CD4-positive, CD25-positive, alpha-beta regulatory T cell (primary cell): ENCODE measurements at regions not wholly inside any gene's neighbourhood (a gene's known extent, or its start where the extent isn't known, plus 50 kb on each side); places are given as distances from the start of the nearest gene placed in this dataset.
A peak's percentile ranks its signal among the peaks of the same experiment; 100 is the strongest.

Source experiments
- ATAC-seq, 2 donors: fragments of 150-1000 bp; cut with Tn5 transposase; one replicate each; pipeline ENCODE4 v1.10.0; 2021; ENCODE audit warnings: low read depth in 2 of 2, moderate number of reproducible peaks in 2 of 2, moderate library complexity in 1 of 2
- DNase-seq, 3 donors: peaks; one replicate each; pipeline versions ENCODE4 v3.0.0 to v3.0.0-alpha.2; 2012 to 2022; ENCODE audit warnings: mixed read lengths in 1 of 3
- H3K27ac ChIP-seq: one replicate; pipeline ENCODE4 v1.7.0; 2013; ENCODE audit warnings: mild to moderate bottlenecking, low read length; ENCODE audit not compliant: insufficient read depth, poor library complexity, severe bottlenecking
- H3K27me3 ChIP-seq: one replicate; pipeline ENCODE4 v1.7.0; 2013; ENCODE audit warnings: low read length; ENCODE audit not compliant: control insufficient read depth, insufficient read depth
- H3K36me3 ChIP-seq: one replicate; pipeline ENCODE4 v1.7.0; 2013; ENCODE audit warnings: mild to moderate bottlenecking, low read length, moderate library complexity; ENCODE audit not compliant: control insufficient read depth, insufficient read depth
- H3K4me1 ChIP-seq: 2 replicates; pipeline ENCODE4 v1.7.0; 2013; ENCODE audit warnings: mild to moderate bottlenecking, low read length; ENCODE audit not compliant: insufficient read depth, control insufficient read depth, poor library complexity, severe bottlenecking
- H3K4me3 ChIP-seq: one replicate; pipeline ENCODE4 v1.7.0; 2013; ENCODE audit warnings: low read depth, mild to moderate bottlenecking, low read length, moderate library complexity
- H3K9me3 ChIP-seq, 2 experiments: 1 replicate in 1 of 2; 2 replicates in 1 of 2; pipeline ENCODE4 v1.7.0; 2013; ENCODE audit warnings: low read length in 2 of 2, mild to moderate bottlenecking in 1 of 2, moderate library complexity in 1 of 2; ENCODE audit not compliant: control insufficient read depth in 2 of 2
- H3K27ac Mint-ChIP-seq, 3 donors: one replicate each; pipeline ENCODE4 v1.8.0; 2020 to 2022; ENCODE audit warnings: mild to moderate bottlenecking in 3 of 3, mixed read lengths in 3 of 3, moderate library complexity in 2 of 3
- H3K27me3 Mint-ChIP-seq: one replicate; pipeline ENCODE4 v1.8.0; 2022; ENCODE audit warnings: mild to moderate bottlenecking, mixed read lengths
- H3K36me3 Mint-ChIP-seq: one replicate; pipeline ENCODE4 v1.8.0; 2020; ENCODE audit warnings: mixed read lengths
- H3K4me1 Mint-ChIP-seq, 4 donors: one replicate each; pipeline ENCODE4 v1.8.0; 2020 to 2022; ENCODE audit warnings: mixed read lengths in 4 of 4, mild to moderate bottlenecking in 1 of 4
- H3K4me3 Mint-ChIP-seq, 4 donors: one replicate each; pipeline ENCODE4 v1.8.0; 2020 to 2022; ENCODE audit warnings: mild to moderate bottlenecking in 4 of 4, mixed read lengths in 4 of 4, moderate library complexity in 3 of 4
- H3K9me3 Mint-ChIP-seq, 7 donors: one replicate each; pipeline ENCODE4 v1.8.0; 2020 to 2022; ENCODE audit warnings: mixed read lengths in 7 of 7, mild to moderate bottlenecking in 3 of 7, moderate library complexity in 2 of 7

DNA sequence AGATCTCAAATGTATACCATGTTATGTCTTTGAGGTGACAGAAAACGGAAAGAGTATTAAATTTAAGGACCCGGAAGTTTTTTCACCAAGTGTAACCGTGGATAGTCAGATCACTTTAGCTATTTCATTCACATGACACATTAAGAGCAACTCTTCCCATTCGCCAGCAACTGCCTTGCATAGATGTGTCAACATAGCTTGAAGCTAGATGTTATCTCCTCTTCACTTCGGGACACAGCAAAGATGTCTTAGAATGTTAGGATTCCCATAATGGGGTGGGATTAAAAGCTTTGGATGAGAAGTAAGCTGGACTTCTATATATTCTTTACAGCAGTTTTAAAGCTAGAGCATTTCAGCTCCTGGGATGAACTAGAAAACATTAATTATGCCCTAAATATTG lies 1135.9 kb upstream of the PCDH20 start:
- no peaks in the 10 kb centered on the region for H3K4me1 ChIP-seq
- H3K4me3 ChIP-seq: no peak overlapping the region
- H3K36me3 Mint-ChIP-seq: no peaks in the 10 kb centered on the region
- no peaks in the 10 kb centered on the region for H3K27me3 ChIP-seq
- no peaks in the 10 kb centered on the region for H3K9me3 ChIP-seq
- DNase-seq (no peak), ATAC-seq (no peak)
- no peak overlapping the region for H3K27ac Mint-ChIP-seq
- no peaks in the 10 kb centered on the region for H3K27me3 Mint-ChIP-seq
- no peaks in the 10 kb centered on the region for H3K36me3 ChIP-seq
- peaks cover 0 to 15% (median 5%) of the 10 kb centered on the region in 7 donors for H3K9me3 Mint-ChIP-seq
- no peak overlapping the region for H3K27ac ChIP-seq
- H3K4me3 Mint-ChIP-seq: no peak overlapping the region
- no peaks in the 10 kb centered on the region for H3K4me1 Mint-ChIP-seq

DNA sequence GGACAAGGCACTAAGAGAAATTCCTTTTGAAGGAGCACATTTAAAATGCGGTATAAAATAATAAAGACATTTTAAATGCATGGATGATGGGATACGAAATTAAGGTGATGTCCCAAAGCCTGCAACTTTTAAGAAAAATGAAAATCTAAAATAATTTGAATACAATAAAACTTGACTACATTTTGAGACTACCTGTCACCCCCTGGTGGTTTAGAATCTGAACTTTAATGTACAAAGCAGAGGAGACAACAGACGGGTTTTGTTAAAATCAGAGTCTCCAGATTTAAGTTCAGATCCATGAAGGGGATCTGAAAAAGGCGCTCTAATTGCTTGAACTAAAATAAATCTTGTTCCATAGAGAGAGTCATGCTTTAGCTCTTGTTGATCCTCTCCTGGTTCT lies 1129.3 kb upstream of the PCDH20 start:
- no peak overlapping the region for H3K4me3 Mint-ChIP-seq
- Histone ChIP-seq H3K4me1 (no peaks in the 10 kb centered on the region), H3K36me3 (no peaks in the 10 kb centered on the region), H3K27me3 (no peaks in the 10 kb centered on the region), H3K9me3 (peaks cover 2 to 10% of the 10 kb centered on the region in 2 experiments), H3K4me3 (no peak overlapping the region), H3K27ac (no peak overlapping the region)
- no peak overlapping the region for H3K27ac Mint-ChIP-seq
- ATAC-seq (no peak), DNase-seq (no peak)
- peaks cover 0 to 4% (median 0%) of the 10 kb centered on the region in 4 donors for H3K4me1 Mint-ChIP-seq
- no peaks in the 10 kb centered on the region for H3K27me3 Mint-ChIP-seq
- peaks cover 0 to 15% (median 4%) of the 10 kb centered on the region in 7 donors for H3K9me3 Mint-ChIP-seq
- no peaks in the 10 kb centered on the region for H3K36me3 Mint-ChIP-seq

DNA sequence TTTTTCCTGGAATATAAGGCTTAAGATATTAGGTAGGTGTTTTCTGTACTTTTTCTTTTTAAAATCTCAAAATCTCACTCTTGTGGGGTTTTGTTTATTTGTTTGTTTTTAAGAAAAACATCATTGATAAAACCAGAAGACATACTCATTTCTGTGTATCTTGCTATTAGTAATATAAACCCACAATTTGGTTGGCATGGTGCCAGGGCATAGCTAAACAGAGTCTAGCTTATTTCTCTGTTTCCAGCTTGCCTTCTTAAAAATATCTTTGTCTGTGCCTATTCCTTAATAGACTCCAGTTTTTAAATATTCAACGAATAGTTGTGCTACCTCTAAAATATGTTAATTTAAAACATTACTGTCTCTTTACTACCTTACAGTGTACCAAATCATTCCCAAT lies 1121.9 kb upstream of the PCDH20 start:
- Histone ChIP-seq H3K4me1 (no peaks in the 10 kb centered on the region), H3K36me3 (no peaks in the 10 kb centered on the region), H3K27me3 (no peaks in the 10 kb centered on the region), H3K4me3 (no peak overlapping the region), H3K9me3 (peaks cover 5 to 15% of the 10 kb centered on the region in 2 experiments), H3K27ac (no peak overlapping the region)
- no peaks in the 10 kb centered on the region for H3K4me1 Mint-ChIP-seq
- DNase-seq (no peak), ATAC-seq (no peak)
- H3K4me3 Mint-ChIP-seq: peak overlapping the region in 1 of 4 donors; percentile 43
- peaks cover 0 to 24% (median 7%) of the 10 kb centered on the region in 7 donors for H3K9me3 Mint-ChIP-seq
- no peaks in the 10 kb centered on the region for H3K27me3 Mint-ChIP-seq
- no peak overlapping the region for H3K27ac Mint-ChIP-seq
- H3K36me3 Mint-ChIP-seq: no peaks in the 10 kb centered on the region

DNA sequence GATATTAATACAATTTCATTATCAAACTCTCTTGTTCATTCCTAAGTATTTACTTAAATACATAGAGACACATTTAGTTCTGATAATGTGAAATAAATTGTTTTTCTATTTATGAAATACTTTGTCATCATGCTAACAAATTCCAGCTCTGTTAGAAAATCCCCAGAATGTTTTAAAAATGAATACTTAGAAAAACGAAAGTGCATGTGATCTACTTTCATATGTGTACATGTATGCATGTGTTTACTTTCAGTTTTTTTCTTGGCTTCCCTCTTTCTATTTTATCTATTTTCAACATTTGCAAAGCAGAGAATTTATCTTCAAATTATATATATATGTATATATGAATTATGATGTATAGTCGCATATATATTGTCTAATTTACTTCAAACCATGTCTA lies 1110.0 kb upstream of the PCDH20 start:
- H3K4me1 Mint-ChIP-seq: no peaks in the 10 kb centered on the region
- Histone ChIP-seq H3K9me3 (no peaks in the 10 kb centered on the region), H3K36me3 (no peaks in the 10 kb centered on the region), H3K27me3 (no peaks in the 10 kb centered on the region), H3K27ac (no peak overlapping the region), H3K4me1 (no peaks in the 10 kb centered on the region), H3K4me3 (no peak overlapping the region)
- H3K36me3 Mint-ChIP-seq: no peaks in the 10 kb centered on the region
- H3K9me3 Mint-ChIP-seq: peaks cover 0 to 22% (median 6%) of the 10 kb centered on the region in 7 donors
- DNase-seq: no peak
- no peaks in the 10 kb centered on the region for H3K27me3 Mint-ChIP-seq
- no peak overlapping the region for H3K4me3 Mint-ChIP-seq
- no peak for ATAC-seq
- no peak overlapping the region for H3K27ac Mint-ChIP-seq

DNA sequence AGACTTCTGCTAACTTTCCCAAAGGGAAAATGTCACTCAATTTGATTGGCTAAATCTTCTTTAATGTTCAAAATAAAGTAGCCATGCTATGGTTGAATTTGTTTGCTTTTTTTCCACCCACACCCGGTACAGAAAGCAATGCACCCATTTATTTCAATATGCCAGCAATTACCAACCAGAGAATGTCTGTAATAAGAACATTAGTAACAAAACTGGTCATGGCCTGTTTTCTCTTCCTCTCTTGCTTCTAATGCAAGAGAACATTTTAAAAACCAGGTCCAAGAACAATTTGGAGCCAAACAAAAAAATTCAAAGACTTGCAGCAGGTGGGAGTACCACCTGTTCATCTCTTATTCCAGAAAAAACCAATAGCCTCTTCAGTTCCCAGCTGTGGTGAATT lies 1108.8 kb upstream of the PCDH20 start:
- Histone ChIP-seq H3K27me3 (no peaks in the 10 kb centered on the region), H3K4me1 (no peaks in the 10 kb centered on the region), H3K36me3 (no peaks in the 10 kb centered on the region), H3K27ac (no peak overlapping the region), H3K9me3 (no peaks in the 10 kb centered on the region), H3K4me3 (no peak overlapping the region)
- Mint-ChIP-seq H3K9me3 (peaks cover 0 to 26% (median 6%) of the 10 kb centered on the region in 7 donors), H3K4me3 (no peak overlapping the region), H3K4me1 (no peaks in the 10 kb centered on the region), H3K27ac (no peak overlapping the region), H3K36me3 (no peaks in the 10 kb centered on the region), H3K27me3 (no peaks in the 10 kb centered on the region)
- no peak for ATAC-seq
- no peak for DNase-seq

DNA sequence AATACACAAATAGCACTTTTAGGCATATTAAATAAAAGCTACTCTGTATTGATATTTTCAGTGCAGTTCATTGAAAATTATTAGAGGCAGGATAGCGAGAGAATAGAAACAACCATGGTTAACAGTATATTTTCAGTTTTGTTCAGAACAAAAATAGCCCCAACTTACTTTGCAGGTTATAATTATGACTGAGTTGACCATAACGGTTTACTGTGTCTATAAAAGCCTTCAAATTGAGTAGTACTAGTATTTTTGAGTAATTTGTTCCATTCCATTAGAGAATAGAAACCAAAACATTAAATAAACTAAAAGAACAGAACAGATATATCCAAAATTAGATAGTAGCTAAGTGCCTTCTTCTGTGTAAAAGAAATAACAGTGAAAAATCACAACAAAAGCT lies 1108.4 kb upstream of the PCDH20 start:
- Mint-ChIP-seq H3K4me3 (no peak overlapping the region), H3K27ac (no peak overlapping the region), H3K36me3 (no peaks in the 10 kb centered on the region), H3K27me3 (no peaks in the 10 kb centered on the region), H3K9me3 (peaks cover 0 to 24% (median 6%) of the 10 kb centered on the region in 7 donors), H3K4me1 (no peaks in the 10 kb centered on the region)
- Histone ChIP-seq H3K27ac (no peak overlapping the region), H3K36me3 (no peaks in the 10 kb centered on the region), H3K4me1 (no peaks in the 10 kb centered on the region), H3K27me3 (no peaks in the 10 kb centered on the region), H3K9me3 (no peaks in the 10 kb centered on the region), H3K4me3 (no peak overlapping the region)
- ATAC-seq: no peak
- no peak for DNase-seq

DNA sequence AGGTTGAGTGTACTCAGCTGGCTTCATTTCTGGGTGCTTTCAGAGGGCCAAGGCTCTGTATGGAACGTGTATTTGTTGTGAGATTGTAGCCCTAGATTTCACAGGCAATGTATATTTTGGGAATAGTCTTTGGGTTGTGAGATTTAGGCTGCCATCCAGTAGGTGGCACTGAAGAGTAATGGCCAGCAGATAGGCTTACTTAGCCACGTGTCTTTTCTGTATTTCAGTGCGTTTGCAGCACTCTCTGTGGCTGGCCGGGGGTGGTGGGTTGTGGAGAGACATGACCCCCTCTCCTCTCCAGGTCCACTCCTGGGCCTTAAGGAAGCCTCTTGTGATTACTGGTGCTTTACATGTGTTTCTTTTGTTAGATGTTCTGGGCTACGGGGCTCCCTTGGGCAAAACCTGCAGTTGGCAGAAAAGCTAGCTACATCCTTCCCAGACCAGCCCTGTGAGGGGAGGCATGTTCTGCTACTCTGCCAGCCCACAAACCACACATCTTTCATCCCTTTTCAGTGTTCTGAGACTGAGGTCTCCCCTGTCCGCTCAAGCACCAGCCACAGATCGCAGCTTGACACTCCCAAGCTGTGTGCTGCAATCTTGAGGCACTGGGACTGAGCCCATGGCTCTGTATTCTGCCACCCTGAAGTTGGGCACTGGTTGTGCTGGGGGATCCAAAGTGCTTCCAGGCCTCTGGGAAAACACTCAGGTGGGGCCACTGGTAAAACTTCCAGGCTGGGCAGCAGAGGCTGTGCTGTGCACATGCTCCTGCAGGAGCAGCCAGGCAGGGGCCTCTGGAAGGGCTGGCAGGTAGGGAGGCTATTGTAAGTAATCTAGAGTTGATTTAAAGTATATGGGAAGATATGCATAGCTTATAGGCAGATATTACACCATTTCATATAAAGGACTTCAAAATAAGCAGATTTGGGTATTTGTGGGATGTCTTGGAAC lies 1096.8 kb upstream of the PCDH20 start:
- H3K4me3 Mint-ChIP-seq: no peak overlapping the region
- H3K4me3 ChIP-seq: no peak overlapping the region
- peaks cover 0 to 21% (median 11%) of the 10 kb centered on the region in 7 donors for H3K9me3 Mint-ChIP-seq
- H3K9me3 ChIP-seq: no peaks in the 10 kb centered on the region
- H3K27me3 ChIP-seq: no peaks in the 10 kb centered on the region
- ATAC-seq (no peak), DNase-seq (peak in 1 of 3 donors; percentile 16)
- H3K27ac ChIP-seq: no peak overlapping the region
- no peak overlapping the region for H3K27ac Mint-ChIP-seq
- no peaks in the 10 kb centered on the region for H3K4me1 ChIP-seq
- no peaks in the 10 kb centered on the region for H3K36me3 Mint-ChIP-seq
- no peaks in the 10 kb centered on the region for H3K27me3 Mint-ChIP-seq
- H3K4me1 Mint-ChIP-seq: no peaks in the 10 kb centered on the region
- H3K36me3 ChIP-seq: no peaks in the 10 kb centered on the region
